ENCODE measurements at regions not wholly inside any gene's neighbourhood (a gene's known extent, or its start where the extent isn't known, plus 50 kb on each side); places are given as distances from the start of the nearest gene placed in this dataset.

DNA sequence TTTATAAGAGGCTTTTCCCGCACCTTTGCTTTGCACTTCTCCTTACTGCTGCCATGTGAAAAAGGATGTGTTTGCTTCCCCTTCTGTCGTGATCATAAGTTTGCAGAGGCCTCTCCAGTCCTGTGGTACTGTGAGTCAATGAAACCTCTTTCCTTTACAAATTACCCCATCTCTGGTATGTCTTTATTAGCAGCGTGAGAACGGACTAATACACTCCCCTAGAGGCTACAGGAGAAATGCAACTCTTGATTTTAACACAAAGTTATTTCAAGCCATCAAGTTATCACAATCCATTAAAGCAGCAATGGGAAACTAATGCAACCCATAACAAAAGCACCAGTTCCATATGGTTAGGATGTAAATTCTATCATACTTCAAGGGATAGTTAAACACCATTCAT, 1378.8 kb upstream of the DDX18 start:
- no TSS peak for BruUV-seq (replicated peaks)
- peaks cover 37% of the 10 kb centered on the region for H3K9me3 Mint-ChIP-seq (ENCODE audit: unreplicated experiment)
- no peaks in the 10 kb centered on the region for H3K9me3 ChIP-seq
- H3K4me1 Mint-ChIP-seq (ENCODE audit: low read depth, unreplicated experiment): no peaks in the 10 kb centered on the region
- no peak for DNase-seq
- ChIA-PET CTCF (no interaction called here), POLR2A (no interaction called here)
- H3K4me3 Mint-ChIP-seq (ENCODE audit: unreplicated experiment): no peak overlapping the region
- no peaks in the 10 kb centered on the region for H3K27me3 Mint-ChIP-seq (ENCODE audit: insufficient read depth, unreplicated experiment)
- no peak overlapping the region for H3K4me3 ChIP-seq (ENCODE audit: low read depth, low read length)
- no peaks in the 10 kb centered on the region for H3K4me1 ChIP-seq
- intact Hi-C loops (cut with micrococcal nuclease; ENCODE audit: unreplicated experiment): no loop called here
- H3K27me3 ChIP-seq (replicated peaks; ENCODE audit: control insufficient read depth, insufficient read depth, low read length): no peaks in the 10 kb centered on the region
- no peaks in the 10 kb centered on the region for H3K36me3 Mint-ChIP-seq (ENCODE audit: insufficient read depth, unreplicated experiment)
- TF ChIP-seq, protein P1, sequence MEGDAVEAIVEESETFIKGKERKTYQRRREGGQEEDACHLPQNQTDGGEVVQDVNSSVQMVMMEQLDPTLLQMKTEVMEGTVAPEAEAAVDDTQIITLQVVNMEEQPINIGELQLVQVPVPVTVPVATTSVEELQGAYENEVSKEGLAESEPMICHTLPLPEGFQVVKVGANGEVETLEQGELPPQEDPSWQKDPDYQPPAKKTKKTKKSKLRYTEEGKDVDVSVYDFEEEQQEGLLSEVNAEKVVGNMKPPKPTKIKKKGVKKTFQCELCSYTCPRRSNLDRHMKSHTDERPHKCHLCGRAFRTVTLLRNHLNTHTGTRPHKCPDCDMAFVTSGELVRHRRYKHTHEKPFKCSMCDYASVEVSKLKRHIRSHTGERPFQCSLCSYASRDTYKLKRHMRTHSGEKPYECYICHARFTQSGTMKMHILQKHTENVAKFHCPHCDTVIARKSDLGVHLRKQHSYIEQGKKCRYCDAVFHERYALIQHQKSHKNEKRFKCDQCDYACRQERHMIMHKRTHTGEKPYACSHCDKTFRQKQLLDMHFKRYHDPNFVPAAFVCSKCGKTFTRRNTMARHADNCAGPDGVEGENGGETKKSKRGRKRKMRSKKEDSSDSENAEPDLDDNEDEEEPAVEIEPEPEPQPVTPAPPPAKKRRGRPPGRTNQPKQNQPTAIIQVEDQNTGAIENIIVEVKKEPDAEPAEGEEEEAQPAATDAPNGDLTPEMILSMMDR (IDR thresholded peaks at IDR 0.05; ENCODE audit: insufficient read depth in 1 of 2, low read depth in 1 of 2, low read length in 1 of 2, severe bottlenecking in 1 of 2, unreplicated experiment in 1 of 2): no peak
- no peaks in the 10 kb centered on the region for H3K36me3 ChIP-seq (ENCODE audit: control insufficient read depth, insufficient read depth, low read length)
- H3K27ac Mint-ChIP-seq (ENCODE audit: unreplicated experiment): no peak overlapping the region

DNA sequence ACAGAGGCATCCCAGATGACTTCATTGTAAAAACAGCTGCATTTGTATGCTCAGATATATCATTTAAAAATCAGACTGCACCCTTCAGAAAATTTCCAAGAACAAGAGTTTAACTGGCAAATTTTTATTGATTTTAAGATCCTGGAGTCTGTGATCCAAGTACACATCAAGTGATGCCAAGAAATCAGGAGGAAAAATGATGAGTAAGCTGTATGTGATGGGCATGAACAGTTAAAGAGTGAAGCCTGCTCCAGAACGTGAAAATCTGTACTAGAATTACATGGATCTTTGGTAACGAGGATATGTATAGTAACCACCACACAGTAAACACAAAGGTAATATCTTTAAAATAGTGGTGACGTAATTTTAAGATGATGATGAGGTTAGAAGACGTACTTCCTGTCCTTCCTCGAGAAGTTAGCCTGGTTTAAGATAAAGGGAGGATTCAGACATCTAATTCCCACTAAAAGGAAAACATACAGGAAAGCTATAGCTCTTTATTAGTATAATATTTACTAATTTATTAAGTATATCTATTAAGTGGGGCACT, 1374.3 kb upstream of the DDX18 start:
- Histone ChIP-seq H3K27me3 (replicated peaks; ENCODE audit: control insufficient read depth, insufficient read depth, low read length) (no peaks in the 10 kb centered on the region), H3K4me1 (no peaks in the 10 kb centered on the region), H3K4me3 (ENCODE audit: low read depth, low read length) (no peak overlapping the region), H3K36me3 (ENCODE audit: control insufficient read depth, insufficient read depth, low read length) (no peaks in the 10 kb centered on the region), H3K9me3 (no peaks in the 10 kb centered on the region)
- Mint-ChIP-seq H3K4me1 (ENCODE audit: low read depth, unreplicated experiment) (no peaks in the 10 kb centered on the region), H3K4me3 (ENCODE audit: unreplicated experiment) (no peak overlapping the region), H3K36me3 (ENCODE audit: insufficient read depth, unreplicated experiment) (no peaks in the 10 kb centered on the region), H3K27ac (ENCODE audit: unreplicated experiment) (no peak overlapping the region), H3K27me3 (ENCODE audit: insufficient read depth, unreplicated experiment) (no peaks in the 10 kb centered on the region), H3K9me3 (ENCODE audit: unreplicated experiment) (peaks cover 36% of the 10 kb centered on the region)
- no TSS peak for BruUV-seq (replicated peaks)
- TF ChIP-seq, protein P1 (IDR thresholded peaks at IDR 0.05; ENCODE audit: insufficient read depth in 1 of 2, low read depth in 1 of 2, low read length in 1 of 2, severe bottlenecking in 1 of 2, unreplicated experiment in 1 of 2): no peak
- intact Hi-C loops (cut with micrococcal nuclease; ENCODE audit: unreplicated experiment): no loop called here
- ChIA-PET CTCF (no interaction called here), POLR2A (no interaction called here)
- no peak for DNase-seq

DNA sequence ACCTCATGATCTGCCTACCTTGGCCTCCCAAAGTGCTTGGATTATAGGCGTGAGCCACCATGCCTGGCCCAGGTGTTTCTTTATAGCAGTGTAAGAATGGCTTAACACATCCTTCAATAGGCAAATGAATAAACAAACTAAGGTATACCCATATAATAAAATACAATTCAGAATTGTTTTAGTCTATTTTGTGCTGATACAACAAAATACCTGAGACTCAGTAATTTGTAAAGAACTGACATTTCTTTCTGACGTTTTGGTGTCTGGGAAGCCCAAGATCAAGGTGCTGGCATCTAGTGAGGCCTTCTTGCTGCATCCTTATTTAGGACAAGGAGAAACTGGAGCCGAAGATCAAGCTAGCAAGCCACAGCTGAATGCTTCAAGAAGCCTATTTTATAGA, 1372.1 kb upstream of the DDX18 start:
- H3K4me3 ChIP-seq (ENCODE audit: low read depth, low read length): no peak overlapping the region
- H3K27me3 ChIP-seq (replicated peaks; ENCODE audit: control insufficient read depth, insufficient read depth, low read length): no peaks in the 10 kb centered on the region
- H3K36me3 ChIP-seq (ENCODE audit: control insufficient read depth, insufficient read depth, low read length): no peaks in the 10 kb centered on the region
- TF ChIP-seq, protein P1 (IDR thresholded peaks at IDR 0.05; ENCODE audit: insufficient read depth in 1 of 2, low read depth in 1 of 2, low read length in 1 of 2, severe bottlenecking in 1 of 2, unreplicated experiment in 1 of 2): no peak
- Mint-ChIP-seq H3K4me3 (ENCODE audit: unreplicated experiment) (no peak overlapping the region), H3K27me3 (ENCODE audit: insufficient read depth, unreplicated experiment) (no peaks in the 10 kb centered on the region), H3K9me3 (ENCODE audit: unreplicated experiment) (peaks cover 40% of the 10 kb centered on the region), H3K27ac (ENCODE audit: unreplicated experiment) (no peak overlapping the region), H3K36me3 (ENCODE audit: insufficient read depth, unreplicated experiment) (no peaks in the 10 kb centered on the region), H3K4me1 (ENCODE audit: low read depth, unreplicated experiment) (no peaks in the 10 kb centered on the region)
- no peaks in the 10 kb centered on the region for H3K4me1 ChIP-seq
- intact Hi-C loops (cut with micrococcal nuclease; ENCODE audit: unreplicated experiment): no loop called here
- DNase-seq: no peak
- H3K9me3 ChIP-seq: no peaks in the 10 kb centered on the region
- POLR2A ChIA-PET: no interaction called here
- CTCF ChIA-PET: no interaction called here
- no TSS peak for BruUV-seq (replicated peaks)
